Keratinocyte (primary cell): ENCODE measurements at regions not wholly inside any gene's neighbourhood (a gene's known extent, or its start where the extent isn't known, plus 50 kb on each side); places are given as distances from the start of the nearest gene placed in this dataset.

Experiments used
- DNase-seq: peaks from one replicate; pipeline ENCODE4 v3.0.0-alpha.2; 2011; ENCODE audit warnings: low read depth, missing footprints, low spot score
- FAIRE-seq: peaks from 2 replicates; lab custom pipeline; 2011; peaks lifted over from hg19 to GRCh38; lab: Jason Lieb, UNC
- H2AFZ ChIP-seq: 2 replicates; pipeline ENCODE4 v1.6.0; 2012; ENCODE audit warnings: low read length, control low read depth, inconsistent platforms; ENCODE audit not compliant: control insufficient read depth
- H3K27ac ChIP-seq: 2 replicates; pipeline ENCODE4 v1.5.1; 2011; ENCODE audit warnings: low read length; ENCODE audit not compliant: control insufficient read depth, insufficient read depth
- H3K27me3 ChIP-seq: 3 replicates; pipeline ENCODE4 v1.6.0; 2011; ENCODE audit warnings: low read length; ENCODE audit not compliant: control insufficient read depth, insufficient read depth; ENCODE audit errors: extremely low read depth
- H3K36me3 ChIP-seq, 2 experiments: 2 replicates in 1 of 2; 3 replicates in 1 of 2; pipeline ENCODE4 v1.5.1; 2011; ENCODE audit warnings: low read length in 2 of 2, mild to moderate bottlenecking in 1 of 2; ENCODE audit not compliant: control insufficient read depth in 2 of 2, insufficient read depth in 2 of 2; ENCODE audit errors: extremely low read depth in 1 of 2
- H3K4me1 ChIP-seq: 3 replicates; pipeline ENCODE4 v1.5.1; 2011; ENCODE audit warnings: low read length; ENCODE audit not compliant: control insufficient read depth, insufficient read depth; ENCODE audit errors: extremely low read depth
- H3K4me2 ChIP-seq: 3 replicates; pipeline ENCODE4 v1.6.0; 2011; ENCODE audit warnings: low read depth, low read length; ENCODE audit not compliant: control insufficient read depth, insufficient read depth; ENCODE audit errors: extremely low read depth
- H3K4me3 ChIP-seq, 3 experiments: fragments of 200-600 bp in 1 of 3; sonication (generic) in 1 of 3; 2 replicates in 2 of 3; 3 replicates in 1 of 3; pipeline ENCODE4 v1.5.1; 2011 to 2016; ENCODE audit warnings: low read length in 3 of 3, mild to moderate bottlenecking in 3 of 3, control low read depth in 2 of 3, inconsistent platforms in 1 of 3, low read depth in 1 of 3, mixed read lengths in 1 of 3, mixed run types in 1 of 3, moderate library complexity in 1 of 3; ENCODE audit not compliant: control insufficient read depth in 2 of 3, insufficient read depth in 2 of 3; ENCODE audit errors: extremely low read depth in 1 of 3
- H3K79me2 ChIP-seq: 2 replicates; pipeline ENCODE4 v1.6.0; 2012; ENCODE audit warnings: low read length; ENCODE audit not compliant: control insufficient read depth, insufficient read depth
- H3K9ac ChIP-seq: 3 replicates; pipeline ENCODE4 v1.6.0; 2011; ENCODE audit warnings: low read length; ENCODE audit not compliant: control insufficient read depth, insufficient read depth; ENCODE audit errors: extremely low read depth
- H3K9me1 ChIP-seq: 3 replicates; pipeline ENCODE4 v1.6.0; 2011; ENCODE audit warnings: low read length; ENCODE audit not compliant: control insufficient read depth, insufficient read depth; ENCODE audit errors: extremely low read depth
- H3K9me3 ChIP-seq: 2 replicates; pipeline ENCODE4 v1.5.1; 2012; ENCODE audit warnings: low read depth, low read length; ENCODE audit not compliant: control insufficient read depth
- H4K20me1 ChIP-seq: 3 replicates; pipeline ENCODE4 v1.6.0; 2011; ENCODE audit warnings: low read length; ENCODE audit not compliant: control insufficient read depth, insufficient read depth; ENCODE audit errors: extremely low read depth
- CTCF ChIP-seq, 3 experiments: IDR thresholded peaks in 1 of 3; conservative IDR thresholded peaks in 1 of 3; optimal IDR thresholded peaks in 1 of 3; 2 replicates in 2 of 3; 3 replicates in 1 of 3; pipeline versions ENCODE3 to v1.5.1; 2011; ENCODE audit warnings: low read length in 3 of 3, mild to moderate bottlenecking in 3 of 3, moderate library complexity in 2 of 3, control low read depth in 1 of 3, inconsistent platforms in 1 of 3; ENCODE audit not compliant: insufficient read depth in 2 of 3; ENCODE audit errors: extremely low read depth in 1 of 3
- EZH2 ChIP-seq: IDR thresholded peaks from one replicate; pipeline ENCODE4 v1.6.1; 2012; ENCODE audit warnings: inconsistent platforms, mild to moderate bottlenecking, low read length, moderate library complexity
- dilution Hi-C: fragments of 300-500 bp; cut with MboI; formaldehyde crosslinking; loops from one replicate; pipeline ENCODE4 v1.7.0; 2020; ENCODE audit warnings: low sequenced_read_pairs; ENCODE audit not compliant: extremely low pct_ligation_motif_present

- H3K79me2 ChIP-seq, result no peaks in the 10 kb centered on the region
- H3K36me3 ChIP-seq, result no peaks in the 10 kb centered on the region
- no peaks in the 10 kb centered on the region for H3K9me3 ChIP-seq
- no peak overlapping the region for H3K27ac ChIP-seq
- DNase-seq (no peak), FAIRE-seq (no peak)
- dilution Hi-C loops, result no loop called here
- no peaks in the 10 kb centered on the region for H4K20me1 ChIP-seq
- no peak overlapping the region for H3K4me2 ChIP-seq
- no peak overlapping the region for H3K9ac ChIP-seq
- no peaks in the 10 kb centered on the region for H3K9me1 ChIP-seq
- no peaks in the 10 kb centered on the region for H3K27me3 ChIP-seq
- H3K4me1 ChIP-seq, result no peaks in the 10 kb centered on the region
- H2AFZ ChIP-seq, result no peak overlapping the region
- no peak overlapping the region for H3K4me3 ChIP-seq
- TF ChIP-seq EZH2 (no peak), CTCF (optimal IDR thresholded peaks at IDR 0.05 in 1 of 3, IDR thresholded peaks at IDR 0.05 in 1 of 3, conservative IDR thresholded peaks at IDR 0.05 in 1 of 3; ENCODE audit: extremely low read depth in 1 of 3, insufficient read depth in 2 of 3, low read length in 3 of 3) (no peak)
Measured at GRCh38 chrX:20609916-20610415, 343.3 kb upstream of the RPS6KA3 start.

DNA sequence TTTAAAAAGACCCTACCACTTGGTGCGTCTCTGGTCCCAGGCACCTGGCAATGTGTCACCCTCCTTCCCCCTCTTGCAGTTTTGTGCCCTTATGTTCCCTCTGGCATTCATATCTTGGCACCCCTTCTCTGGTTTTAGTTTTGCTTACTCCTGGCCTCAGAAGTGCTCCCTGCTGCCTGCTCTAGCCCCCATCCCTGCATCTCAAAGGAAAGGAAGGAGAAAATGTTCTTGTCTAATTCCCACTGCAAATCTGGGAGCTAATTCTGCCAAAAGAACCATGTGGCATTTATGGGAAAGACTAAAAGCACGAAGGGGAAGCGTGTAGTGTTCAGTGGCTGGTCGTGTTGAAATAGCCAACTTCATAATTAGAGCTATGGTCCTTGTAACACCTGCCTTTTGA, 340.1 kb upstream of the RPS6KA3 start:
- Histone ChIP-seq H2AFZ (no peak overlapping the region), H3K27ac (no peak overlapping the region), H3K4me3 (no peak overlapping the region), H3K4me1 (no peaks in the 10 kb centered on the region), H4K20me1 (no peaks in the 10 kb centered on the region), H3K4me2 (no peak overlapping the region), H3K9ac (no peak overlapping the region), H3K79me2 (no peaks in the 10 kb centered on the region), H3K27me3 (no peaks in the 10 kb centered on the region), H3K36me3 (no peaks in the 10 kb centered on the region), H3K9me1 (no peaks in the 10 kb centered on the region), H3K9me3 (no peaks in the 10 kb centered on the region)
- dilution Hi-C loops, result no loop called here
- DNase-seq (no peak), FAIRE-seq (no peak)
- TF ChIP-seq EZH2, result no peak
- no peak for TF ChIP-seq CTCF (optimal IDR thresholded peaks at IDR 0.05 in 1 of 3, IDR thresholded peaks at IDR 0.05 in 1 of 3, conservative IDR thresholded peaks at IDR 0.05 in 1 of 3; ENCODE audit: extremely low read depth in 1 of 3, insufficient read depth in 2 of 3, low read length in 3 of 3)
